IPS-NIHi11 (cell line): ENCODE measurements at regions not wholly inside any gene's neighbourhood (a gene's known extent, or its start where the extent isn't known, plus 50 kb on each side); places are given as distances from the start of the nearest gene placed in this dataset.
"Not testable (repeated sequence)": the region's sequence is repeated elsewhere in the genome, so short reads cannot be mapped to it uniquely, and the experiment has no call there.

Experiments used
- DNase-seq: peaks from one replicate; pipeline ENCODE4 v3.0.0; 2012; ENCODE audit warnings: mixed read lengths, low spot score

DNA sequence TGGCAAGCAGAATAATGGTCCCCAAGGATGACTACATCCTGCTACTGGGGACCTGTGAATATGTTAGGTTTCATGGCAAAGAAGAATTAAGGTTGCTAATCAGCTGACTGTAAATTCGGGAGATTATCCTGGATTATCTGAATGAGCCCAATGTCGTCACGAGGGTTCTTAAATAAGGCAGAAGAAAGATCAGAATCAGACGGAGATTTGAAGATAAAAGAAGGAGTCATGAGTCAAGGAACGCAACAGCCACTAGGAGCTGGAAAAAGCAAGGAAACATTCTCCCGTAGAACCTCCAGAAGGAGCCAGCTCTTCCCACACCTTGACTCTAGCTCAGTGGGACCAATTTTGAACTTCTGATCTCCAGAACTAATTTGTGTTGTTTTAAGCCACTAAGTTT is 82.9 kb upstream of the APBB1IP start:
- DNase-seq = no peak

DNA sequence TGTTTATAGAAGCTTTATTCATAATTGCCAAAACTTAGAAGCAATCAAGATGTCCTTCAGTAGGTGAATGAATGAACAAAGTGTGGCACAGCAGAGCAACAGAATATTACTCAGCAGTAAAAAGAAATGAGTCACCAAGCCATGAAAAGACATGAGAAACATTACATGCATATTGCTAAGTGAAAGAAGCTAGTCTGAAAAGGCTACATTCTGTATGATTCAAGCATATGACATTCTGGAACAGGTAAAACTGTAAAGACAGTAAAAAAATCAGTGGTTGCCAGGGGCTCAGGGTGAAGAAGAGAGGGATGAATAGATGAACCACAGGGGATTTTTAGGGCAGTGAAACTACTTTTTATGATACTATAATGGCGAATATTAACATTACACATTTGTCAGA is 80.9 kb upstream of the APBB1IP start:
- DNase-seq = no peak

- DNase-seq = no peak
Observed at GRCh38 chr10:26358071-26358470, 80.1 kb upstream of the APBB1IP start.

DNA sequence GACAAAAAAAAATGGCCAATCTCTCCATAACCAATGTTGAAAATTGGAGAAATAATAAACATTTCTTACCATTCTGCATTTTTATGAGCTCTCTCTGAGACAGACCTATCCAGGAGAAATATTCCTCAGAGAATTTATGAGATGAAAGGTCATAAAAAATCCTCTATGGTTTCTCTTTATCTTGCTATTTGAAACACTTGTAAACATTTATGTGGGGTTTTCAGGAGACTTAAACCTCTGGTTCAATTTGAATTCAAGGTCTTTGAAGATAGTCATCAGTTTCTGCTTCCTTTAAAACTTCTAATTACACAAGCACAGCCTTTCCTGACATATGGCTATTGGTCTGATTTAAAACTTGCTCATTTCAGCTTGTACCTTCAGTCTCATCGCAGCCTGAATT is 78.5 kb upstream of the APBB1IP start:
- no peak for DNase-seq

DNA sequence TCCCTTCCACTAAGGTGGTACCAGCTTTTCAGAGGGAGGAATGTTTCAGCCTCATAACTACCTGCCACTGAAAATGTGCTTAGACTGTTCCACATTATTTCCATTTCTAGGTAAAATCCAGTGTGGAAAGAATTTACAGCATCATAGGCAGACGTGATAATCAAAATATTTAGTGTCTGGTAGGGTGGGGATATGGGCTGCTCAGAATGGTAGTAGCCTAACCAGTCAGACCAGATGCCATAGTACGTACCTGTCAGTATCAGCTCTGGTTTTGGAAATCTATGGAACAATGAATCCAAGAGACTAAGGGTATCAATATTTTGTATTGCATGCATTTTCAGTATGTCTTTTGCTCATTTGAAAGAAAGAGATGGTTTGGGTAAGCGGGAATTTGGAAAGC is 76.8 kb upstream of the APBB1IP start:
- no peak for DNase-seq

DNA sequence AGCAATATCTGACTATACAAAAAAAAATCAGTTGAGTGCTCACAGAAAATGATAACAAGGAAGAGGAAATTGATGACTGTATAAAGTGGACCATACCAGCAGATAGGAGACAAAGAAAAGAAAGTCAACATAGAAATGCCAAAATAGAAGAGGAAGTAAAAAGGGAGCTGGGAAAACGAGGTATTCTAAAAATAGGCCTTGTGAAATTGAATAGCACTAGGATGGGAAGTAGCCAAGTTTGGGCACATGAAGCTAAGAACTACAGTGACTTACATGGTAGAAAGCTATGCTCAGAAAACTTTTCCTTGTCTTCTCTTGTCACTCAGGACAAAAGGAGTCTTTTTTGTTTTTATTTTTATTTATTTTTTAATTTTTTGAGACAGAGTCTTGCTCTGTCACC is 76.2 kb upstream of the APBB1IP start:
- no peak for DNase-seq

DNA sequence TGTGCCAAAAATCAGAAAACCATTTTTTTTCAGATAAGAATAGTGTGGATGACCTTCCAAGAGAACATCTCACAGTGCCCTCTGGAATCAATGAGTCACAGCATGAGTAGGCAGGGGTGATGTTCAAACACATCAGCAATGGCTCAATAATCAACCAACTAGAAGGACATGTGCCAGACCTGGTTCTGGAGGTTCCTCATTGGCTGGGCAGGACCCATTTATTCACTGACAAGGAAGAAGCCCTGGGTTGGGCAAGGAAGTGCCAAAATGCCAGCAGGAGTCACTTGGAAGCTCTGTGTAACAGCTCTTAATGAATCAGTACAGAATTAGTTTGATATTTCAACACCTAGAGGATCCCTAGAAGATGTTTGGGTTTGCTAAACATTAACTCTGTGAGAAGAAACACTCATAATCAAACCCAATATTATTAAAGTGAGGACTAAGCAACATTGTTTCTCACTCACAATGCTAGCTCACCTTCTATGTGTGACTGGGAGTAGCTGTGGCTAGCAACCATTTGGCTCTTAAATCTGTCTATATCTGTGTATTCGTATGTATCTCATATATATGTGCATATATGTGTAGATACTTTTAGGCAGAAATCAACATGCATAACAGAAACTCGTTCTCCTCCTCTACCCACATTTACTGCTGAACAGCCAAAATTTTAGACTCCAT is 72.3 kb upstream of the APBB1IP start:
- no peak for DNase-seq

DNA sequence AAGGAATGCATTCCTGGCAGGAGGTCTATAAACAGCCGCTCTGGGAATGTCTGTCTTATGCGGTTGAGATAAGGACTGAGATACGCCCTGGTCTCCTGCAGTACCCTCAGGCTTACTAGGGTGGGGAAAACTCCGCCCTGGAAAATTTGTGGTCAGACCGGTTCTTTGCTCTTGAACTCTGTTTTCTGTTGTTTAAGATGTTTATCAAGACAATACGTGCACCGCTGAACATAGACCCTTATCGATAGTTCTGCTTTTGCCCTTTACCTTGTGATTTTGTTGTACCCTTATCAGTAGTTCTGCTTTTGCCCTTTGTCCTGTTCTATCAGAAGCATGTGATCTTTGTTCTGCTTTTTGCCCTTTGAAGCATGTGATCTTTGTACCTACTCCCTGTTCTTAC is 71.1 kb upstream of the APBB1IP start:
- not testable (repeated sequence) for DNase-seq

GRCh38 chr10:26367771-26368170 is 70.4 kb upstream of the APBB1IP start:
- DNase-seq = peak; percentile 77

DNA sequence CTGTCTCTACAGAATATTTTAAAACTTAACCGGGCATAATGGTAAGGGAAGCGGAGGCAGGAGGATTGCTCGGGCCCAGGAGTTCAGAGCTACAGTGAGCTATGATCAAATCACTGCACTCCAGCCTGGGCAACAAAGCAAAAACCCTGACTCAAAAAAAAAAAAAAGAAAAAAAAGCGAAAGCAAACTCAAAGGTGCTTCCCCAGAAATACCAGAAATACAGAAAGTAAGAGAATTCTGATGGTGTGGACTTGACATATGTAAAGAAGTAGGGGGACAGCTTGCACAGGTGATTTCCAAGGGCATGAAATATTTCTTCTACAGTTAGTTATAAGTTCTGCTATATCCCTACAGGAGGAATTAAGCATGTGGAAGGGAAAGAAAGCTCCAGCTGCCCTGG is 69.7 kb upstream of the APBB1IP start:
- no peak for DNase-seq

DNA sequence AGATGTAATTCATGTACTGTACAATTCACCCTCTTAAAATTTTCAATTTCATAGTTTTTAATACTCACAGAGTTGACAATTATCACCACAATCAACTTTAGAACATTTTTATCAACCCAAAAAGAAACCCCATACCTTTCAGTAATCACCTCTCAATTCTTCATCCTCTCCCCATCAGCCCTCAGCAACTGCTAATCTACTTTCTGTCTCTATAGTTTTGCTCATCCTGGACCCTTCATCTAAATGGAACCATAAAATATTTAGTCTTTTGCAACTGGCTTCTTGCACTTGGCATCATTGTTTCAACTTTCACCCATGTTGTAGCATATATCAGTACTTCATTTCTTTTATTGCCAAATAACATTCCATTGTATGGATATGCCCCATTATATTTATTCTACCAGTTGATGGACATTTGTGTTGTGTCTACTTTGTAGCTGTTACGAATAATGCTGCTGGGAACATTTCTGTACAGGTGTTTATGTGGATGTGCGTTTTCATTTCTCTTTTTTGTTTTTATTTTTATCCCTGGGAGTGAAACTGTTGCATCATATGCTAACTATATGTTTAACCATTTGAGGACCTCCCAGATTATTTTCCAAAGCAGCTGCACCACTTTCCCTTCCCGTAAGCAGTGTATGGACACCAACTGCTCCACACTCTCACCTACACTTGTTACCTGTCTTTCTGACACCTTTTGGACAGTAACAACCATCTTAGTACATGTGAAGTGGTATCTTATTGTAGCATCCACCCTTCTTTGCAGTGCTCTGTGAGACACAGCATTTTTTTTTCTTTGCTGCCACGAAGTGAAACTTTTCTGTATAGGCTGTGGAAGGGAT is 65.4 kb upstream of the APBB1IP start:
- DNase-seq = no peak

DNA sequence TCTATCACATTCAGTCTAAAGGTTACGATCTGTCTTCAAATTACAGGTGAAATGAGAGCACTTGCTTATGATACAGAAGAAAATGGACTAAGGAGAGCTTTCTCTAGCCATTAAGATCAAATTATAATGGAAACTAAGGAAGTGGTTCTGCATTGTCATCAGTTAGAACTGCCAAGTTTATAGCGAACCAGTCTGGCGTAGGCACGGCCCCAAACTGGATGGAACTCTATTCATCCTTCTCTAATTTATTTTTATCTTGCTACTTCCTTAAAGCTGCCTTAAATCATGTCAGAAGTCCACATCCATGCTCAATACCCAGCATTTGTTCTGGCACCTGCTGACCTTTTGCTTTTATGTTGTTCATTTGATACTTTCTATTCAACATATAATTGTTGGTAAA is 63.7 kb upstream of the APBB1IP start:
- DNase-seq = no peak

DNA sequence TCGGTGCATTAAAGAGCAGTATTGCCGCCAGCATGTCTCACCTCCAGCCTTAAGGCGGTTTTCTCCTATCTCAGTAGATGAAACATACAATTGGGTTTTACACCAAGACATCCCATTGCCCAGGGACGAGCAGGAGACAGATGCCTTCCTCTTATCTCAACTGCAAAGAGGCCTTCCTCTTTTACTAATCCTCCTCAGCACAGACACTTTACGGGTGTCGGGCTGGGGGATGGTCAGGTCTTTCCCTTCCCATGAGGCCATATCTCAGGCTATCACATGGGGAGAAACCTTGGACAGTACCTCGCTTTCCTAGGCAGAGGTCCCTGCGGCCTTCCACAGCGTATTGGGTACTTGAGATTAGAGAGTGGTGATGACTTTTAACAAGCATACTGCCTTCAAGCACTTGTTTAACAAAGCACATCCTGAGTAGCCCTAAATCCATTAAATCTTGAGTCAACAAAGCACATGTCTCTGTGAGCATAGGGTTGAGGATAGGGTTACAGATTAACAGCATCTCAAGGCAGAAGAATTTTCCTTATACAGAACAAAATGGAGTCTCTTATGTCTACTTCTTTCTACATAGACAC is 60.8 kb upstream of the APBB1IP start:
- DNase-seq = not testable (repeated sequence)

DNA sequence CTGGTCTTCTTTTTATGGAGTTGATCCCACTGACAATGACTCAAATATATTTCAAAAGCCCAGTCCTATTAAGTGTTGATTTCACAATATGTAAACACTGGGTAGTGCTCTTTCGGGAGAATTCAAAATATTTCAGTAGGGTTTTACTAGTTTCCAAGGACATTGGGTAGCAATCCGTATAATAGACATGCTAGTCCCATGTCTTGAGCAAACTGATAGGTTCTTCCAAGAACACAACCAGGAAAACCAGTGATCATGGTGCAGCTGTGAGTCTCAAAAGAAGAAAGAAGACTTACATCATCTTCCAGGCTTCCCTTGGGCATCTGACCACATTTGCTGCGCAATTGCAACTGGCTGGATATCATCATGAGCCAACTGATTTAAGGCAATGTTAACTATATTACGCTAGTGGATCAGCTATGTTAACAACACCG is 59.3 kb upstream of the APBB1IP start:
- no peak for DNase-seq

DNA sequence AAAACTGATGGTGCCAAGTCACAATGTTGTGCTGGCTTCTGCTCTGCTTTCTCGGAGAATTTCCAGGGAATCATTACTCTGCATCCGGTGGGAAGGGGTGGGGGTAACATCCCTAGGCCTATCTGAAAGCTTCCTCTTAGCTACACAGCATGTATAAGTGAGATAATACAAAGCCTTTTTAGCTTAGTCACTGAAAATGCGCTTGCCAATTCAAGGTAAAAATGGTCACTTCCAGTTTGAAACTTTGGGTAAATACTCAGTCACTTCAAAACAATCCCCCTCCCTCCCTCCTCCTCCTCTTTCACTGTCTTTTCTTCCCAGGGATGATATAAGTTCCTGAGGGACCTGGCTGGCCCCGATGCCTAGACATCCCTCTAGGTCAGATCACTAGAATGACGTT is 57.3 kb upstream of the APBB1IP start:
- no peak for DNase-seq

DNA sequence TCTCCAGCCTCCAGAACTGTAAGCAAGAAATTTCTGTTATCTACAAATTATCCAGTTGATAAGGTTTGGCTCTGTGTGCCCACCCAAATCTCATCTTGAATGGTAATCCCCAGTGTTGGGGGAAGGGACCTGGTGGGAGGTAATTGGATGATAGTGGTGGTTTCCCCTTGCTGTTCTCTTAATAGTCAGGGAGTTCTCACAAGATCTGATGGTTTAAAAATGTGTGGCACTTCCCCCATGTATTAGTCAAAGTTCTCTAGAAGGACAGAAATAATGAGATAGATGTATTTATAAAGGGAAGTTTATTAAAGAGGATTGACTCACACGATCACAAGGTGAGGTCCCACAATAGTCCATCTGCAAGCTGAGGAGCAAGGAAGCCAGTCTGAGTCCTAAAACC is 56.2 kb upstream of the APBB1IP start:
- no peak for DNase-seq

GRCh38 chr10:26384600-26384999 is 53.5 kb upstream of the APBB1IP start:
- no peak for DNase-seq

DNA sequence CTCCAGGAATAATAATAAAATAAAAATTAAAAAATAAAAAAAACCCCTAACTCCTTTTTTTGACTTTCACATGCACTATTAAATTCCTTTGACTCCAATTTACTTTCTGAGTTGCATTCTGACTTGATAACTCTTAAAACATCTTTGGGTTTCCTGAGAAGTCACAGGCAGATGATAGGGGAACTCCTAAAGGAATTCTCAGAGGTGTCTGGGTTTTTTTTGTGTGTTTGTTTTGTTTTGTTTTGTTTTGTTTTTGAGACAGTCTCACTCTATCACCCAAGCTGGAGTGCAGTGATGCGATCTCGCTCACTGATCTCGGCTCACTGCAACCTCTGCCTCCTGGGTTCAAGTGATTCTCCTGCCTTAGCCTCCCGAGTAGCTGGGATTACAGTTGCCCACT is 52.7 kb upstream of the APBB1IP start:
- DNase-seq = no peak

DNA sequence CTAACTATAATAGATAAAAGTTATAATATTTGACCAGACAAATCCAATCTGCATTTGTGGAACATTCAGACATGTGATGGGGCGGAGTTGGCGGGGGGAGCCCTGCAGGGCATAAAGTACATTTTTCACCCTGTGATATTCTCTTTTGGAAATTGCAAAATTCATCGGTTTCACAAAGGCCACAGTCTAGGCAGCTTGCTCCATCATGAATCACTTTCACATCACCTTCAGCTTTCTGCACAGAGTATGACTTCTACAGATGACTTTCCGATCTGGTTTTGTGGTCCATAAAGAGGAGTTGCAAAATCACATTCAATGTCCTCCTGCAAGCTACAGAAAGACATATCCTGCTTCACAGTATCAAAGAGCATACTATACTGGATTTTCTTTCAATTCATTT is 51.4 kb upstream of the APBB1IP start:
- DNase-seq = no peak
